Keratinocyte (primary cell): ENCODE measurements at regions not wholly inside any gene's neighbourhood (a gene's known extent, or its start where the extent isn't known, plus 50 kb on each side); places are given as distances from the start of the nearest gene placed in this dataset.

Source experiments
- DNase-seq: peaks from one replicate; pipeline ENCODE4 v3.0.0-alpha.2; 2011; ENCODE audit warnings: low read depth, missing footprints, low spot score
- FAIRE-seq: peaks from 2 replicates; lab custom pipeline; 2011; peaks lifted over from hg19 to GRCh38; lab: Jason Lieb, UNC
- H2AFZ ChIP-seq: 2 replicates; pipeline ENCODE4 v1.6.0; 2012; ENCODE audit warnings: low read length, control low read depth, inconsistent platforms; ENCODE audit not compliant: control insufficient read depth
- H3K27ac ChIP-seq: 2 replicates; pipeline ENCODE4 v1.5.1; 2011; ENCODE audit warnings: low read length; ENCODE audit not compliant: control insufficient read depth, insufficient read depth
- H3K27me3 ChIP-seq: 3 replicates; pipeline ENCODE4 v1.6.0; 2011; ENCODE audit warnings: low read length; ENCODE audit not compliant: control insufficient read depth, insufficient read depth; ENCODE audit errors: extremely low read depth
- H3K36me3 ChIP-seq, 2 experiments: 2 replicates in 1 of 2; 3 replicates in 1 of 2; pipeline ENCODE4 v1.5.1; 2011; ENCODE audit warnings: low read length in 2 of 2, mild to moderate bottlenecking in 1 of 2; ENCODE audit not compliant: control insufficient read depth in 2 of 2, insufficient read depth in 2 of 2; ENCODE audit errors: extremely low read depth in 1 of 2
- H3K4me1 ChIP-seq: 3 replicates; pipeline ENCODE4 v1.5.1; 2011; ENCODE audit warnings: low read length; ENCODE audit not compliant: control insufficient read depth, insufficient read depth; ENCODE audit errors: extremely low read depth
- H3K4me2 ChIP-seq: 3 replicates; pipeline ENCODE4 v1.6.0; 2011; ENCODE audit warnings: low read depth, low read length; ENCODE audit not compliant: control insufficient read depth, insufficient read depth; ENCODE audit errors: extremely low read depth
- H3K4me3 ChIP-seq, 3 experiments: fragments of 200-600 bp in 1 of 3; sonication (generic) in 1 of 3; 2 replicates in 2 of 3; 3 replicates in 1 of 3; pipeline ENCODE4 v1.5.1; 2011 to 2016; ENCODE audit warnings: low read length in 3 of 3, mild to moderate bottlenecking in 3 of 3, control low read depth in 2 of 3, inconsistent platforms in 1 of 3, low read depth in 1 of 3, mixed read lengths in 1 of 3, mixed run types in 1 of 3, moderate library complexity in 1 of 3; ENCODE audit not compliant: control insufficient read depth in 2 of 3, insufficient read depth in 2 of 3; ENCODE audit errors: extremely low read depth in 1 of 3
- H3K79me2 ChIP-seq: 2 replicates; pipeline ENCODE4 v1.6.0; 2012; ENCODE audit warnings: low read length; ENCODE audit not compliant: control insufficient read depth, insufficient read depth
- H3K9ac ChIP-seq: 3 replicates; pipeline ENCODE4 v1.6.0; 2011; ENCODE audit warnings: low read length; ENCODE audit not compliant: control insufficient read depth, insufficient read depth; ENCODE audit errors: extremely low read depth
- H3K9me1 ChIP-seq: 3 replicates; pipeline ENCODE4 v1.6.0; 2011; ENCODE audit warnings: low read length; ENCODE audit not compliant: control insufficient read depth, insufficient read depth; ENCODE audit errors: extremely low read depth
- H3K9me3 ChIP-seq: 2 replicates; pipeline ENCODE4 v1.5.1; 2012; ENCODE audit warnings: low read depth, low read length; ENCODE audit not compliant: control insufficient read depth
- H4K20me1 ChIP-seq: 3 replicates; pipeline ENCODE4 v1.6.0; 2011; ENCODE audit warnings: low read length; ENCODE audit not compliant: control insufficient read depth, insufficient read depth; ENCODE audit errors: extremely low read depth
- EZH2 ChIP-seq: IDR thresholded peaks from one replicate; pipeline ENCODE4 v1.6.1; 2012; ENCODE audit warnings: inconsistent platforms, mild to moderate bottlenecking, low read length, moderate library complexity
- dilution Hi-C: fragments of 300-500 bp; cut with MboI; formaldehyde crosslinking; loops from one replicate; pipeline ENCODE4 v1.7.0; 2020; ENCODE audit warnings: low sequenced_read_pairs; ENCODE audit not compliant: extremely low pct_ligation_motif_present
- TF ChIP-seq, protein P1 (sequence below), 3 experiments: IDR thresholded peaks in 1 of 3; conservative IDR thresholded peaks in 1 of 3; optimal IDR thresholded peaks in 1 of 3; 2 replicates in 2 of 3; 3 replicates in 1 of 3; pipeline versions ENCODE3 to v1.5.1; 2011; ENCODE audit warnings: low read length in 3 of 3, mild to moderate bottlenecking in 3 of 3, moderate library complexity in 2 of 3, control low read depth in 1 of 3, inconsistent platforms in 1 of 3; ENCODE audit not compliant: insufficient read depth in 2 of 3; ENCODE audit errors: extremely low read depth in 1 of 3

GRCh38 chr4:102153391-102153790 lies 191.9 kb downstream of the SLC39A8 start:
- H3K4me3 ChIP-seq = no peak overlapping the region
- no peak for DNase-seq
- H3K27ac ChIP-seq = no peak overlapping the region
- FAIRE-seq = no peak
- dilution Hi-C loops = no loop called here
- no peak overlapping the region for H3K9ac ChIP-seq
- no peaks in the 10 kb centered on the region for H3K9me3 ChIP-seq
- no peaks in the 10 kb centered on the region for H3K79me2 ChIP-seq
- no peak overlapping the region for H2AFZ ChIP-seq
- no peak for TF ChIP-seq EZH2
- TF ChIP-seq, protein P1, sequence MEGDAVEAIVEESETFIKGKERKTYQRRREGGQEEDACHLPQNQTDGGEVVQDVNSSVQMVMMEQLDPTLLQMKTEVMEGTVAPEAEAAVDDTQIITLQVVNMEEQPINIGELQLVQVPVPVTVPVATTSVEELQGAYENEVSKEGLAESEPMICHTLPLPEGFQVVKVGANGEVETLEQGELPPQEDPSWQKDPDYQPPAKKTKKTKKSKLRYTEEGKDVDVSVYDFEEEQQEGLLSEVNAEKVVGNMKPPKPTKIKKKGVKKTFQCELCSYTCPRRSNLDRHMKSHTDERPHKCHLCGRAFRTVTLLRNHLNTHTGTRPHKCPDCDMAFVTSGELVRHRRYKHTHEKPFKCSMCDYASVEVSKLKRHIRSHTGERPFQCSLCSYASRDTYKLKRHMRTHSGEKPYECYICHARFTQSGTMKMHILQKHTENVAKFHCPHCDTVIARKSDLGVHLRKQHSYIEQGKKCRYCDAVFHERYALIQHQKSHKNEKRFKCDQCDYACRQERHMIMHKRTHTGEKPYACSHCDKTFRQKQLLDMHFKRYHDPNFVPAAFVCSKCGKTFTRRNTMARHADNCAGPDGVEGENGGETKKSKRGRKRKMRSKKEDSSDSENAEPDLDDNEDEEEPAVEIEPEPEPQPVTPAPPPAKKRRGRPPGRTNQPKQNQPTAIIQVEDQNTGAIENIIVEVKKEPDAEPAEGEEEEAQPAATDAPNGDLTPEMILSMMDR (optimal IDR thresholded peaks at IDR 0.05 in 1 of 3, IDR thresholded peaks at IDR 0.05 in 1 of 3, conservative IDR thresholded peaks at IDR 0.05 in 1 of 3; ENCODE audit: extremely low read depth in 1 of 3, insufficient read depth in 2 of 3, low read length in 3 of 3) = no peak
- H3K4me2 ChIP-seq = no peak overlapping the region
- H3K27me3 ChIP-seq = no peaks in the 10 kb centered on the region
- H4K20me1 ChIP-seq = no peaks in the 10 kb centered on the region
- no peaks in the 10 kb centered on the region for H3K4me1 ChIP-seq
- H3K36me3 ChIP-seq = no peaks in the 10 kb centered on the region
- H3K9me1 ChIP-seq = no peaks in the 10 kb centered on the region

DNA sequence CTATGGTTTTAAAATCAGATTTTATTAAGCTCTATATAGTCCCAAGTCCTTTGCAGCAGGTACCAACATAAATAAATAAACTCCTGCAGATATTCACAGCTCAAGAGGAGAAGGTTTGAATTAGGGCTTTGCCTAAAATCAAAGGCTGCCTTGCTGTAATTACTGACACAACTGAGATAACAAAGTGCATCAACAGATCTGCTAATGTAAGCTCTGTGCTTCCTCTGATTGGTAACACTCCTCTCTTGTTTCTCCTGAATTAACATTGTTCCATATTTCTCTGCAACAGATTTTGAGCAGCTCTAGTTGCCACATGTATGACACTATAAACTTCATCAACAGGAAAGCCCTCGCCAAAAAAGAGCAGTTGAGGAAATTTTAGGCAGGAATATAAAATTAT lies 193.6 kb downstream of the SLC39A8 start:
- H4K20me1 ChIP-seq = no peaks in the 10 kb centered on the region
- no peaks in the 10 kb centered on the region for H3K9me1 ChIP-seq
- H3K4me2 ChIP-seq = no peak overlapping the region
- TF ChIP-seq, protein P1 (optimal IDR thresholded peaks at IDR 0.05 in 1 of 3, IDR thresholded peaks at IDR 0.05 in 1 of 3, conservative IDR thresholded peaks at IDR 0.05 in 1 of 3; ENCODE audit: extremely low read depth in 1 of 3, insufficient read depth in 2 of 3, low read length in 3 of 3) = no peak
- no peak for TF ChIP-seq EZH2
- no peak overlapping the region for H2AFZ ChIP-seq
- H3K27me3 ChIP-seq = no peaks in the 10 kb centered on the region
- dilution Hi-C loops = no loop called here
- no peak overlapping the region for H3K27ac ChIP-seq
- no peaks in the 10 kb centered on the region for H3K4me1 ChIP-seq
- no peaks in the 10 kb centered on the region for H3K36me3 ChIP-seq
- no peaks in the 10 kb centered on the region for H3K9me3 ChIP-seq
- H3K4me3 ChIP-seq = no peak overlapping the region
- FAIRE-seq (no peak), DNase-seq (no peak)
- no peak overlapping the region for H3K9ac ChIP-seq
- H3K79me2 ChIP-seq = no peaks in the 10 kb centered on the region
